Activated CD8-positive, alpha-beta memory T cell treated with anti-CD3 and anti-CD28 coated beads for 36 hours (primary cell): ENCODE measurements at regions not wholly inside any gene's neighbourhood (a gene's known extent, or its start where the extent isn't known, plus 50 kb on each side); places are given as distances from the start of the nearest gene placed in this dataset.
"Not testable (repeated sequence)": the region's sequence is repeated elsewhere in the genome, so short reads cannot be mapped to it uniquely, and the experiment has no call there.

Source experiments
- CTCF ChIA-PET: fragments of 350-600 bp; sonication (Branson Sonifier 250); formaldehyde crosslinking; loops from one replicate; lab custom pipeline; 2021; ENCODE audit warnings: antibody characterized with exemption; lab: Charles Lee
- POLR2A ChIA-PET: fragments of 350-600 bp; sonication (Branson Sonifier 250); formaldehyde crosslinking; loops from one replicate; lab custom pipeline; 2021; ENCODE audit warnings: antibody characterized with exemption; lab: Charles Lee

DNA sequence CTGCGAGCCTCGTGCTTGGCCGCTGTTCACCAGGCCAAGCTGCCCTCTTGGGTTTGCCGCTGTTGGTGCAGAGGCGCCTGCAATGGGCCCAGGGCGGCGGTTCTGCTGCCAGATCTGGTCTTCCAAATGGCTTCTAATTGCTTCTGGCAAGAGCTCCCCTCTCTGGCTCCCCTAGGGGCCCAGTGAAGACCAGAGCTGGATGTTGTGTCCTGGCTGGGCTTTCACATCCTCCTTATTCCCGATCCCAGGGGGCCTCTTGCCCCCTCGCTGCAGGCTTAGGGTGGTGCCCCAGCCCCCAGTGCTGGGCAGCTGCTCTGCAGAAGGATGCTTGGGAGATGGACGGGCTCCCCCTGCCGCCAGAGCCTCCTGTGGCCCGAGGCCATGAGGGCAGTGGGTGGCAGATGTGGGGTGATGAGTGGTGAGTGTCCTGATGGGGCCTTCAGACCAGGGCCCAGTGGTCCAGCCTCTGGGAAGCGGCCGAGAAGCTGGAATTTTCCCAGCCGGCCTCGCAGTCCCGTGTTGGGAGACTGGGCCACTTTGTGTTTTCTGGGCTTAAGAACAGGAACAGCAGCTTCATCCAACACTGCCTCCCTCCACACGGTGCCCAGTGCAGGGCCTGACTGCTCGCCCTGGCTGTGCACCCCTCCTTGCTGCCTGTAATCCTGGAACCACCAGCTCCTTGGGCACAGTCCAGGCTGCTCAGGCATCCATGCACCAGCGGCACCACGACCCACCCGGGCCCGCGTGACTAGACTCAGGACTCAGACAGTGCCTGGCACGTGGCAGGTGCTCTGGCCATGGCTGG, 194.8 kb downstream of the LAT start:
- CTCF ChIA-PET, POLR2A ChIA-PET: not testable (repeated sequence)

DNA sequence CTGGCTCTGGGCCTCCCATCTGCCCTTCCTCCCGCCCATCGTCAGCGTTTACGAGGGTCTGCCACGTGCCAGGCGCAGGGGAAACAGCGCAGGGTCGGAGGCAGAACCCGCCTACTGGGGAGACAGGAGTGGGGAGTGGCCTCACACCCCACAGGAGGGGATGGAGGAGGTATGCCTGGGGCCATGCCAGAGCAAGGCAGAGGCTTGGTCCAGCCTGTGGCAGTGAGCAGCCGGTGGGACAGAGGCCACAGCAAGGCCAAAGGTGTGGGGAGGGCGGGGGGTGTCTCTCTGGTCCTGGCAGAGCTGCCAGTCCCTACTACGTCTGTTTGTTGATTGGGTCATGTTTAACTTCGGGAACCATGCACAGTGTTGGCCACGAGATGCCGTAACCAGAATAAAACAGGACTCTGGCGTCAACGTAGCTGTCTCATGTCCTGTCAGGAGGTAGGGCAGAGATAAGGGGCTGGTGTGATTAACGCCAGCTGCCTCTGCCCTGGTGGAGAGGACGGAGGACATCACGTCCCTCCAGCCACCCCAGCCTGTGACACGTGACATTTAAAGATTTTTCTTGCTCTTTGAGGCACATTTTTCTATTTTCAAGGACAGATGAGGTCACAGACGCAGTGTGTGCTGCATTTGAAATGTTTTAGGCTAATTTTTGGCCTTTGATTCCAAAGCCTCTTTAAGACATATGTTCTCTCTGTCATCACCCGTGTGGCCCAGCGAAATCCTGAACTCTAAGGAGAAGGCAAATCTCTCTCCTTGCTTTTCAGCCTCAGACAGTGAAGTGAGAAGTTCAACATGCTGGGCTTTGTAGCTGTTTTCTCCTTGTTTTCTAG, 193.3 kb downstream of the LAT start:
- POLR2A ChIA-PET, CTCF ChIA-PET: not testable (repeated sequence)

DNA sequence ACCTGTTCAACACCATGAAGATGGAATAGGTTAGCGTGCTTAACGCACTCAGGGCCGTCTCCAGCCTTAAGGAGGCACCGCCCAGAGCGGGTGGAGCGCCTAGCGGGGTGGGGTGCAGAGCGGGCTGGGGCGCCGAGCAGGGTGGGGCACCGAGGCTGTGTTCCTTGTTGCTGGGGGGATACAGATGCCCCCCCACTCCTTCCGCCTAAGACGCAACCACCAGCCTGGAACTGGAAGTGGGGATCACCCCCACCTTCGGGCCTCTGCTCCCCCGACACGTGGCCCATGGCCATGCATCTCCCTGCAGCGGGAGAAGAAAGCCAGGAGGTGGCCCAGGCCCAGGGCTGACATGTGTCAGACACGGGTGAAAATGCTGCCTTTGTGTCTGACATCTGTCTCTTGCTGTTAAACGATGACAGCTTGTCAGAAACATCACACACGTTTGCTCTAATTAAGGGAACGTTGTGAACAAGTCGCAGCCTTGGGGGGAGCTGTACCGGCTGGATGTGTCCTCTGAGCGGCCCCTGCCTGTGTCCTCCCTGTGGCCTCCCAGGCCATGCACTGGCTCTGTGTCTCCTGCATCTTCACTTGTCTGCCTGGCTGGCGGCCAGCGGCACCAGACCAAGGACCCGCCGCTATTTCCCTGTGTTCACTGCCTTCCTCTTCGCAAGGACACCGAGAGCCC, 192.5 kb downstream of the LAT start:
- CTCF ChIA-PET, POLR2A ChIA-PET: not testable (repeated sequence)

DNA sequence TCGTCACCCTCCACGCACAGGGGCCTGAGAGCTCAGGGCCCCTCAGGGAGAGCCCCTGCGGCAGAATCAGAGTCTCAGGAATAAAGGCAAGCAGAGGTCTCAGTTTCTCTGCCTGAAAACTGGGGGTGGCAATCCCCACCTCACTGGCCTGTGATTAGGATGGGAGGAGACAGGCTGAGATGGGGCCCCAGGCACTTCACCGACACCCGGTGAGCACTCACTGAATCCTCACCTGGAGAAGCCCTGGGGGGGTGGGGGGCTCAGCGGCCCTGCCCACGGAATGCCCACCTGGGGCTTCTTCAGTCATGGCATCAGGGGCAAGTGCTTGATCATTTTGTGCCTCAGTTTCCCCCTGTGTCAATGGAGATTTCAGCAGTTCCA, 192.0 kb downstream of the LAT start:
- CTCF ChIA-PET, POLR2A ChIA-PET: not testable (repeated sequence)

DNA sequence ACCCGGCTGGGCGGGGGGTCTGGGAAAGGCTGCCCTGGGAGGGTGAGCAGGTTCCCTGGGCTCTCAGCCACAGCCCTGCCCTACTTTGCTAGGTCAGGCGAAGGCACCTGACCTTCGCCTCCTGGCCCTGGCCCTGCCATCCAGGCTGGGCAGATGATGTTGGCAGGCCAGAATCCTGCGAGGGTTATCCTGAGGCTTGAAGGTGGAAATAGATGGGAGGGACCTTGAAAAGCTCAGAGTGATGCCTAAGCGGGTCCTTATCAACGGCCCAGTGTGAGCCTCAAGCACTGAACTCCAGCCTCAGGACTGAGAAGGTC, 191.3 kb downstream of the LAT start:
- POLR2A ChIA-PET: not testable (repeated sequence)

DNA sequence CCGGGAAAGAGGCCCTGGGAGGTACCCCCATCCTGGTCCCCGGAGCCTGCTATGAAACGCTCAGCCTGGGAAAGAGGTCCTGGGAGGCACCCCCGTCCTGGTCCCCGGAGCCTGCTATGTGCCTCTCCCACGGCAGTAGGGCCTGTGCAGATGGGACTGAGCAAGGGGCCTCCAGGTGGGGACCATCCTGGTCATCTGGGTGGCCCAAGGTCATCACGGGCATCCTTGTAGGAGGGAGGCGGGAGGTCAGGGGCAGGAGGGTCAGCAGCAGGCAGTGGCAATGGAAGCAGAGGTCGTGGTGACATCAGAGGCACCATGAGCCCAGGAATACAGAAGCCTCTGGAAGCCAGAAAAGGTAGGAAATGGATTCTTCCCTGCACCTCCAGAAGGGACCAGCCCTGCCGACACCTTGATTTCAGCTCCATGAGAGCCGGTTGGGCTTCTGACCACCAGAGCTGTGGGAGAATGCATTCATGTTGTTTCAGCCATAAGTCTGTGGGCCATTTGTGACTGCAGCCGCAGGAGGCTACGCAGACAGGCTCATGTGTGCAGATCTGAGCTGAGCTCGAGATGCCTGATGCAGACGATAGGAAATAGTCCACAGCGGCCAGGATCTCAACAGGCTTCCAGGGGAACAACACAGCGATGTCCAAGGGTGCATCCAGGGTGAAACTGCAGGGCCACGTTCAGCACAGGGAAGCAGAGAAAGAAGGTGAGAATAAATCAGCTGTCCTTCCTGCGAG, 190.7 kb downstream of the LAT start:
- CTCF ChIA-PET, POLR2A ChIA-PET: not testable (repeated sequence)

More for the DNA sequence above, 191.3 kb downstream of the LAT start:
- CTCF ChIA-PET: not testable (repeated sequence)

DNA sequence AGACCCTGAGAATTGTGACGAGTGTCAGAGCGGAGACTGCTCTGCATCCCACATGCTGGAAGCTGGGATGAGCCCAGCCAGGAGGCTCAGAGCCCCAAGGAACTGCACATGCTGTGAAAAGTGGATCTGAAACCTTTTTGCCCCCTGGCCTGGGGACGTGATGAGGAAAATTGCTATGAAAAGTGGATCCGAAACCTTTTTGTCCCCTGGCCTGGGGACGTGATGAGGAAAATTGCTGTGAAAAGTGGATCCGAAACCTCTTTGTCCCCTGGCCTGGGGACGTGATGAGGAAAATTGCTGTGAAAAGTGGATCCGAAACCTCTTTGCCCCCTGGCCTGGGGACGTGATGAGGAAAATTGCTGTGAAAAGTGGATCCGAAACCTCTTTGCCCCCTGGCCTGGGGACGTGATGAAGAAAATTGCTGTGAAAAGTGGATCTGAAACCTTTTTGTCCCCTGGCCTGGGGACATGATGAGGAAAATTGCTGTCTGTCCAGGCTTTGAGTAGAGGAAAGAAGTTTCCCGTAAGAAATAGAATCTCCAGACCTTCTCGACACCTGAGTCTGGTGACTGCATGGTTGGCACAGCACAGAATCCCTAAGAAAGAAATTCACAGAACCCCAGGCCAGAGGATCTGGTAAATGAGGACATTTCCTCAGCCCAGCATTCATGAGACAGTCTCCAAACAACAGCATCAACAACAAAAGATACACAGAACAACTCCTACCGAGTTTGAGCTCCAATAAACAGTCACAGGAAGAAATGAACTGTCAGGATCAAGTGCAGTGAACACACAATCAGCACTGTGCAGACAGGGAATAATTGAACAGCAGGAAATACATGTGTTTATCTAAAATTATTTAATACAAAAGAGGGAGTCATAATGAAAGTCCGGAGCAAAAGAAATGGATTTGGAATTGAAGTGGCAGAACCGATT, 188.8 kb downstream of the LAT start:
- CTCF ChIA-PET, POLR2A ChIA-PET: not testable (repeated sequence)

DNA sequence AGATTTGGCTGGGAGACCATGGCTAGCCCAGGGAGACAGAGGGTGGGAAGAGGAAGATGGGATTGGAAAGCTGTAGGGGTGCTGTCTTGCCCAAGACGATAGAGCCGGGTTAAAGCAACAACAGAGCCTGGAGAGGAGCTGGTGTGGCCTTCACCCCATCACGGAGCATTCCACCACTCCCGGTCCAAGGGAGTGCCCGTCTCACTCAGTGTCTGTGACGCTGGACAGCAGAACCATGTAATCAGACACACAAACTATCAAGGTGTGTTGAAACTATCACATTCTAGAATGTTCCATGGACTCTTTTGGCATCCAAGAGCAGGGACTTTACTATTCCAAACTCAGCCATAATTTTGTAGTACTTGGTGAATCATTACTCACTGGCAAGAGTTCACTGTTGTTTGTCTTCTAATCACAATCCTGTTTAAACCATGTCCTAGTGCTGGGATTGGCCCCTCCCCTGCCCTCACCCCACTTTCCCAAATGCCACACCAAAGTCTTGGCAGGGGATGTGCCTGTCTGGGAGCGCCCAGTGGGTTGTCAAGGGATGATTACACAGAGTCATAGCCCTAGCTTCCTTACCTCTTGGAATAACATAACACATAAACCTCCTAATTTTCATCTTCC, 187.4 kb downstream of the LAT start:
- CTCF ChIA-PET: not testable (repeated sequence)
- POLR2A ChIA-PET: interaction anchor here (0.6 kb wide), 1 partner anchor 184 kb away, joined by 3 read pairs; no protein-coding TSS in a partner anchor

DNA sequence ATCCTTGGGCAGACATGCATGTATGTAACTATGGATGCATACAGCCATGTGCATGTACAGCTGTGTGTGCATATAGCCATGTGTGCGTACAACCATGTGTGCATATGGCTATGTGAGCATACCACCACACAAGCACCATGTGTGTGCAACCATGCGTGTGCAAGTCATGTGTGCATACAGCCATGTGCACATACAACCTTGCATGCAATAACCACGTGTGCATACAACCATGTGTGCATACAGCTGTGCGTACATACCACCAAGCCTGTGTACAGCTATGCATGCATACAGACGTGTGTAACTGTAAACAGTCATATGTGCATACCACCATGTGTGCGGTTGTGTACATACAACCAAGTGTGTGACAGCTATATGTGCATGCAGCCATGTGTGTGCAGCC, 186.4 kb downstream of the LAT start:
- POLR2A ChIA-PET, CTCF ChIA-PET: not testable (repeated sequence)

DNA sequence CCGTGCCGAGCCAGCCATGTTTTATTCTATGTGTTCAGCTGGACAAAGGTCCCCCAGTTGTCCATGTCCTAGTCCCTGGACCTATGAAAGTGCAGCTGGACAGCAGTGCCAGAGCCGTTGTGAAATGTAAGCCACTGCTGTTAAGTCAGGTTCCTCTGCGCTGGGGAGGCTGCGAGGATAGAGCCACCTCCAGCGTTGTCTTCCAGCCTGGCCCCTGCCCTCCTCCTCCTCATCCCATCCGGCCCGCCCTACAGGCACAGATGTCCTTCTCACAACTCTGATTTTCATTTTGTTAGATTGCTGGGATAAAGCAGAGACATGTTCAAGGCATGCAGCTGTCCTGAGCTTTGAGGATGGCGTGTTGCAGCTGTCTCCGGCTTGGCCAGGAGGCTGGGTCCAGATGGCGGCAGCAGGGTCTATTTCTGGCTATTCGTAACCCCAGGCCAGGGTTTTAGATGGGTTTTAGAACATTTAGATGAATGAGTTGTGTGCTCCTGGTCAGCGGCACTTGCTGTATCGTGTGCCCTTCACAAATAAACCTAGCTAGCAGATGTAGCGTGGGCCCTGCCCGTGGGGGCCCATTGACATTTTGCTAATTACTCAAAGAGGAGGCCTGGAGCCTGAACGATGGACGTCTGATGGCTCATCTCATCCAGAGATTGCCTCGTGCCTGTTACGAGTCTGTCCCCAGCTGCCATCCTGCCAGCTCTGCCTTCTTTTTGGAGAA, 185.7 kb downstream of the LAT start:
- POLR2A ChIA-PET: not testable (repeated sequence)

DNA sequence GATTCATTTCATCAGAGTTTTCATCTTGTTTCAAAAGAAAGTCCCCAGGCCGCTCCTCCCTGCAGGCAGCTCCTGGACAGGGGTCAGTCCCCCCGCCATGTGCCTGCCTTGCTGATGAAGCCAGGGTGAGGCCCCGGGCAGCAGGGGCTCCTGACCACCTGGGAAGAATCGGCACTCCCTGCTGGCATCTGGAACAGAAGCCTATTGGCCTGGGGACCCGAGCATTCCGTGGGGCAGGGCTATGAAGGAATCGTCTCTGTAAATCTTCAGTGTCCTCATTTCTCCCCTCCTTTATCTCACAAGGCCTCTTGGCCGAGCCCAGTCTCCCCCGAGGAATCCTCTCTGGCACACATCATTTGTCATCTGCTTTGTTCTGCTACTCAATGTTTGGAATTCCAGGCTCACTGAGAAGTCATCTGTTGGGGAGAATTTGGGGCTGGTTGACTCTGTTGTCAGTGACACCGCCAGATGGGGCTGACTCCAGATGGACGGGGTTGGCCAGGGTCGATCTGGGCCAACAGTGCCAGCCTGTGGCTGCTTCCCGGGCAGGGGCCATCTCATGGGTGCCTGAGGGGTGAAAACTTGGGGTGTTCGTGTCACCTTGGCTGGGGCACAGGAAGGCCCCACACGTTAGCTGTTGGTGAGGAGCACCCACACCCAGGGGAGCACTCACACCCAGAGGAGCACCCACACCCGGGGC, 184.6 kb downstream of the LAT start:
- CTCF ChIA-PET, POLR2A ChIA-PET: not testable (repeated sequence)

More for the DNA sequence above, 185.7 kb downstream of the LAT start:
- CTCF ChIA-PET: not testable (repeated sequence)

DNA sequence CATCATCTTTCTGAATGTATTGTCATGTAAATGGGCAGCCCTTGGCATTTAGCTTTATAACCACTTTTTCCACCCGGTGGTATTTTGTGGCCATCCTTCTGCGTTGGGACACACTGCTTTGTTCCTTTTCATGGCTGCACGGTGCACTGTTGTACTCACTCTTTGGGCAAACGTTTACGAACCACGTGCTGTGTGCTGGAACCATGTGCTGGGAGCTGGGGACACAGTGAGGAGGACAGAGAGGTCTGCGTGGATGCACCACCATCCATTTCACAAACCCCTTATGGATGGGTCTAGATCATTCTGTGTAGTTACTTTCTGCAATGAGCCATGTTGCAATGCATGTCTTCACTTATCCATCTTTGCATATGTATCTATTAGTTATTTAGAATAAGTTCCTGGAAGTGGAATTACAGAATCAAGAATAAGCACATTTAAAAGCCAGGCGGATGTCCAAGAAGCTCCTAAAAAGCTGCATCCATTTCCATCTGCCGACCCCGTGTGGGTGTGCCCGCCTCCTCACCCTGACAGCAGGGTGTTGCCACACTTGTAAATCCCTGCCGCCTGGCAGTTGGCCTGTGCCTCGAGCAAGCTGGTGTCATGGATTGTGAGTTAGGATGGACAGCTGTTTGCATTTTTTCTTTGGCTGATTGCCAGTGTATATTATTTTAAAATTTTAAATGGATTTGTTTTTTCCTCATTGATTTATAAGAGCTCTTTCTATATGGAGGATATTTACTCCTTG, 183.8 kb downstream of the LAT start:
- POLR2A ChIA-PET, CTCF ChIA-PET: not testable (repeated sequence)

DNA sequence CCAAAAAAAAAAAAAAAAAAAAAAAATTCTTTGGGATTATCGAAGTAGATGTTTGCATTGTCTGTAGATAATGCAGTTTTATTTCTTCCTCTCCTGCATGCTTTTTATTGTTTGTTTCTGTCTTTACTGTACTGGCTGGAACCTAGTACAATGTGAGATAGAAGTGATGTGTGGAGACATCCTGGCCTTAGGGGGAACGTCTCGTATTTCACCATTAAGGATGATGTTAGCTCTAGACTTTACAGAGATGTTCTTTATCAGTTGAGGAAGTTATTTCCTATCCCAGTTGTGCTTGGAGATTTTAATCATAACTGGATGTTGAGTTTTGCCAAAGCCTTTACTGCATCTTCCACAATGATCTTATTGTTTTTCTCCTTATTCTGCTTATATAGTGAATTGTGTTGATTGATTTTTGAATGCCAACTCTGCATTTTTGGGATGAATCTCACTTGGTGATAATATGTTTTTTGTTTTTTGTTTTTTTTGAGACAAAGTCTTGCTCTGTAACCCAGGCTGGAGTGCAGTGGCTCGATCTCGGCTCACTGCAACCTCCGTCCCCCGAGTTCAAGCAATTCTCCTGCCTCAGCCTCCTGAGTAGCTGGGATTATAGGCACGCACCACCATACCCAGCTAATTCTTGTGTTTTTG, 179.7 kb downstream of the LAT start:
- CTCF ChIA-PET, POLR2A ChIA-PET: not testable (repeated sequence)

DNA sequence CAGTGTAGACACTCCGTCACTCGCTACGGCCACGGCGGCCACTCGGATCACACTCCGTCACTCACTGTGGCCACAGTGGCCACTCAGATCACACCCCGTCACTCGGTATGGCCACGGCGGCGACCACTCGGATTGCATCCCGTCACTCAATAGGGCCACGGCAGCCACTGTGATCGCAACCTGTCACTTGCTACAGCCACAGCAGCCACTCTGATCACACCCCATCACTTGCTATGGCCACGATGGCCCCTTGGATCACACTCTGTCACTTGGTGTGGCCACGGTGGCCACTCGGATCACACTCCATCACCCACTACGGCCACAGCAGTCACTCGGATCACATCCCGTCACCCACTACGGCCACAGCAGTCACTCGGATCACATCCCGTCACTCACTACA, 175.3 kb downstream of the LAT start:
- POLR2A ChIA-PET, CTCF ChIA-PET: not testable (repeated sequence)

DNA sequence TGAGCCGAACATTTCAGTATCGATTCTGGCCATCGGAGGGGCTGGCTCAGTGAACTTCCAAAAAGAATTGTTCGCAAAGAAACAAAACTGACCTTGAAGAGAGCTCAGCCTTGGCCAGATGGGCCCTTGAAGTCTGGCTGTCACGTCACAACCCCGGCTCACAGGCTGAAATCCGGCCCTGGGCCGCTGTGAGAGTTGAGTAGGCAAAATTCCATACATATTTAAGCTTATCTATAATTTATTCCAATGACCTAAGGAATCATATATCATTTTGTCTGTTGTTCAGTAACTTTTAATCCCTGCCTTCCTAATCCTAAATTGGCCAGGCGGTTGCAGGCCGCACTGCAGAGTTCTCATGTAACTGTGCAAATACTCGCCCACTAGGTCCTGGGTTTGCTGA, 174.8 kb downstream of the LAT start:
- CTCF ChIA-PET, POLR2A ChIA-PET: not testable (repeated sequence)

DNA sequence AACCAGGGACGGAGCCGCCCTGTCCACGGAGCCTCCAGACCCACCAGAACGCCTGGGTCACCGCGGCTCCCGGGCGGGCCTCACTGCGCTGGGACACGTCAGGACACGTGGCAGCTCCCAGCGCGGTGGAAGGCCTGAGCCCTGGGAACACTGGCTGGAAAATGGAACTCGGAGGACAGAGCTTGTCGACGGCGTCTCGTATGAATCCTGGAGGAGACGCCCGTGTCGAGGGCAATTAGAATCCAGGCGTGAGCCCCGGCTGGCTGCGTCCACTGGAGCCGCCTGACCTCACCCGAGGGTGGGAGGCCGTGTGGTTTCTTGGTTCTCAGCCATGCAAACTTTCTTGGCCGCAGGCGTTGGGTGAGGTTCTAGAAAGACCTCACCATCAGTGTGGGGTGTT, 173.9 kb downstream of the LAT start:
- CTCF ChIA-PET: no interaction called here
- POLR2A ChIA-PET: no interaction called here
